ENCODE measurements at regions not wholly inside any gene's neighbourhood (a gene's known extent, or its start where the extent isn't known, plus 50 kb on each side); places are given as distances from the start of the nearest gene placed in this dataset.

DNA sequence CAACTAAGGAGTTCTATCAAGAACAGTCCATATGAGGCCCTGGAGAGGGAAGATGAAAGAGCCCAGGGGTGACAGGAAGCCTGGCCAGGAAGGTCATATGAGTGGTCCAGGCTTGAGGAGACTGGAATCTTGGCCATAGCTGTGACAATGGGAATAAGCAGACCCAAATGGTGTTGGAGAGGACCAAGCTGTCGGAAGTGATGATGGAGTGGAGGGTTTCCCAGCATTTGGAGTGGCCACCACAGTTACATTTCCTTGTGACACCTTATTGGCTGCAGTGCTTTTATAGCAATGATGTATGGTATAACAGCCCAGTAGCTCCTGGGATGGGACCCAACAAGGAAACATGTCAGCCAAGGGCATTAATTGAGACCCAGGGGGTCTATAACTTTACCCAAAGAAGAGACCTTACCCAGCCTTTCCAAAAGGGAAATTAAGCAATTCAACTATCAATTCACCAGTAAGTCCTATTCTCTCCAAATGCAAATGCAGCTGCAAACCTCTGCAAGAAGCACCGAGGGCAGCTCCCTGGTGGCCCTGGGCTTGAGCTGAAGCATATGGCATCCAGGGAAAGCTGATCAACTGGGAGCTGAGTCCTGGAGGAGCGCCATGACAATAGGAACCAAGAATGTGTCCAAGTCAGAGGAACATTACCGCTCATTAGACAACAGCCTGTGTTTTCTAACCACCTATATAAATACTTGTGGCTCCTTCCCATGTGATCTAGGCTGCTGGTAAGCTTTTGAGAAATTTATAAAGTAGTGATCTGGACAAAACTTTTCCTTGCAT lies 219.4 kb downstream of the SOD2 start:
- TF ChIP-seq, protein P1, sequence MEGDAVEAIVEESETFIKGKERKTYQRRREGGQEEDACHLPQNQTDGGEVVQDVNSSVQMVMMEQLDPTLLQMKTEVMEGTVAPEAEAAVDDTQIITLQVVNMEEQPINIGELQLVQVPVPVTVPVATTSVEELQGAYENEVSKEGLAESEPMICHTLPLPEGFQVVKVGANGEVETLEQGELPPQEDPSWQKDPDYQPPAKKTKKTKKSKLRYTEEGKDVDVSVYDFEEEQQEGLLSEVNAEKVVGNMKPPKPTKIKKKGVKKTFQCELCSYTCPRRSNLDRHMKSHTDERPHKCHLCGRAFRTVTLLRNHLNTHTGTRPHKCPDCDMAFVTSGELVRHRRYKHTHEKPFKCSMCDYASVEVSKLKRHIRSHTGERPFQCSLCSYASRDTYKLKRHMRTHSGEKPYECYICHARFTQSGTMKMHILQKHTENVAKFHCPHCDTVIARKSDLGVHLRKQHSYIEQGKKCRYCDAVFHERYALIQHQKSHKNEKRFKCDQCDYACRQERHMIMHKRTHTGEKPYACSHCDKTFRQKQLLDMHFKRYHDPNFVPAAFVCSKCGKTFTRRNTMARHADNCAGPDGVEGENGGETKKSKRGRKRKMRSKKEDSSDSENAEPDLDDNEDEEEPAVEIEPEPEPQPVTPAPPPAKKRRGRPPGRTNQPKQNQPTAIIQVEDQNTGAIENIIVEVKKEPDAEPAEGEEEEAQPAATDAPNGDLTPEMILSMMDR (IDR thresholded peaks at IDR 0.05; ENCODE audit: low read length, missing control alignments) = no peak
- DNase-seq (ENCODE audit: low read depth) = no peak
- H3K4me3 ChIP-seq (replicated peaks; ENCODE audit: low read depth, low read length) = no peak overlapping the region

DNA sequence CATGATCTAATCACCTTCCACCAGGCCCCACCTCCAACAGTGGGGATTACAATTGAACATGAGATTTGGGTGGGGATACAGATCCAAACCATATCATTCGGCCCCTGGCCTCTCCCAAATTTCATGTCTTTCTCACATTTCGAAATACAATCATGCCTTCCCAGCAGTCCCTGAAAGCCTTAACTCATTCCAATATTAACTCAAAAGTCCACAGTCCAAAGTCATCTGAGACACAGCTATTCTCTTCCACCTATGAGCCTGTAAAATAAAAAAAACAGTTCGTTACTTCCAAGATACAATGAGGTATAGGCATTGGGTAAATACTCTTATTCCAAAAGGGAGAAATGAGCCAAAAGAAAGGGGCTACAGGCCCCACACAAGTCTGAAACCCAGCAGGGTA lies 222.6 kb downstream of the SOD2 start:
- H3K4me3 ChIP-seq (replicated peaks; ENCODE audit: low read depth, low read length) = no peak overlapping the region
- TF ChIP-seq, protein P1 (IDR thresholded peaks at IDR 0.05; ENCODE audit: low read length, missing control alignments) = no peak
- DNase-seq (ENCODE audit: low read depth) = no peak

DNA sequence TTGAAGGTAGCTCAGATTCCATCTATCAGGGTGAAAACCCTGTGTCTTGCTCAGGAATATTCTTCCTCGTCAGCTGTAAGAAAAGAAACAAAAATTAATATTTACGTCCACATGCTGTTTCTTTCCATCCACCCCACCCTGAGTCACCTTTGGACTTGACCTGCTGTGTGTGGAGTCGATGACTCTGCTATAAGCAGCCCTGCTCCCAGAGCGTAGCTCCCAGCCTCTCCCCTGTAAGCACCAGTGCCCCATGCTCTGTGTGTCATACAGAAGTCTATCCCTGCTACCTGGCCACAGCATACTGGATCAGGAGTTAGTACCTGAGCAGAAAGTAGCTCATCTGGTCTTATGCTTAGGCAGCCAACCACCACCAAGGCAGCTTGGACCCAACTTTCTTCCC lies 223.6 kb downstream of the SOD2 start:
- TF ChIP-seq, protein P1 (IDR thresholded peaks at IDR 0.05; ENCODE audit: low read length, missing control alignments) = no peak
- no peak overlapping the region for H3K4me3 ChIP-seq (replicated peaks; ENCODE audit: low read depth, low read length)
- no peak for DNase-seq (ENCODE audit: low read depth)

DNA sequence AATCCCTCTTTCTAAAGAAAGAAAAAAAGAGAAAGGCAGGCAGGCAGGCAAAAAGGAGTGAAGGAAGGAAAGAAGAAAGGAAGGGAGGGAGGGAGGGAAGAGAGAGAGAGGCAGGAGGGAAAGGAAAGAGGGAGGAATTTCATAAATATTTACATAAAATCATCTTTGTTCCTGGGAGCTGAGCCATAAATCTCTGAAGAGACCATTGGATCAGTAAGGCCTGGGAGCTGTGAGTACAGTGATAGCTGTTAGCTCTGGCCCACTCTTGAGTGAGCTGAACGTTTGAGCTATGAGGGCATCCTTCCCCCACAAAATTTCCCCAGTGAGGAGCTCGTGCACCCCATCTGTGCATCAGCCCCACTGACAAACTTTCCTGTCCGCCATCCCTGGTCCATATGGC lies 224.0 kb downstream of the SOD2 start:
- no peak for DNase-seq (ENCODE audit: low read depth)
- no peak overlapping the region for H3K4me3 ChIP-seq (replicated peaks; ENCODE audit: low read depth, low read length)
- TF ChIP-seq, protein P1 (IDR thresholded peaks at IDR 0.05; ENCODE audit: low read length, missing control alignments) = no peak

DNA sequence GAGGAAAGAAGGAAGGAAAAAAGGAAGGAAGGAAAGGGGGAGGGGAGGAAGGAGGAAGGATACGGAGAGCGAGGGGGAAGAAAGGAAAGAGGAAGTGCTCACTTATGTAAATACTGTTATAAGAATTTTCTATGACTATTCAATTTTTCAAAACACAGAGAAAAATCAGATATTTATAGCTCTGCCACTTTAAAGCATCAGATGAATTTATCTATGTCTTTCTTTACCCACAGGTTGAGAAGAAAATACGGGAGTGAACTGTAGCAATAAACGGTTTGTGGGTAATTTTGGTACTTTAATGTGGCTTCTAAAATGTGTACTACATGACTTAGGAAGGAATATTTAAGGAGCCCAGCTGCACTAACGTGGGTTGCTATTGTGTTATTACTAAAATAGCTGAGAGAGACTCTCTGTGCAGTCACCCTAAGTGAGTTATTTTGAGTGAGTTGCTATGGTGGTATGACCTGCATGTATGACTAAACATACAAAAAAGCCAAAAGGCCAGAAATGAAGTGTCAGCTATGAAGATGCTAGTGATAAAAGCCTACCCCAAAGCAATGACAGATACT lies 225.5 kb downstream of the SOD2 start:
- H3K4me3 ChIP-seq (replicated peaks; ENCODE audit: low read depth, low read length) = no peak overlapping the region
- TF ChIP-seq, protein P1 (IDR thresholded peaks at IDR 0.05; ENCODE audit: low read length, missing control alignments) = no peak
- no peak for DNase-seq (ENCODE audit: low read depth)

DNA sequence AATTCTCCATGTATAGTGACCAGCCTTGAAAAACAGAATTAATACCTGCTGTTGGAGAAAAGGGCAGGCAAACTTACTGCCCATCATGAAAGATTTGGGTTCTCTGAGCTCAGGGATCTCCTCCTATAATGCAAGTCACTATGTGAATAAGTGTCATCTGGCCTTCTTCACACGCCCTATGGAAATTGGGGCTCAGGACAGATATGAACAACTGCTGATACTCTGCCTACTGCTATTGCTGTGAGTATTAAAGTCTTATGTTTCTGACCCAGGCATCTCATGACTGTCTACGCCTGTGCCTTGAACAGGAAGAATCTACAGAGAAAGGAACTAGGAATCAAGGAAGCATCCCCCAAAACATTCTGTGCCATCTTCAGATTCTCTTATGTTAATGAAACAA lies 226.1 kb downstream of the SOD2 start:
- no peak for DNase-seq (ENCODE audit: low read depth)
- no peak overlapping the region for H3K4me3 ChIP-seq (replicated peaks; ENCODE audit: low read depth, low read length)
- TF ChIP-seq, protein P1 (IDR thresholded peaks at IDR 0.05; ENCODE audit: low read length, missing control alignments) = no peak

DNA sequence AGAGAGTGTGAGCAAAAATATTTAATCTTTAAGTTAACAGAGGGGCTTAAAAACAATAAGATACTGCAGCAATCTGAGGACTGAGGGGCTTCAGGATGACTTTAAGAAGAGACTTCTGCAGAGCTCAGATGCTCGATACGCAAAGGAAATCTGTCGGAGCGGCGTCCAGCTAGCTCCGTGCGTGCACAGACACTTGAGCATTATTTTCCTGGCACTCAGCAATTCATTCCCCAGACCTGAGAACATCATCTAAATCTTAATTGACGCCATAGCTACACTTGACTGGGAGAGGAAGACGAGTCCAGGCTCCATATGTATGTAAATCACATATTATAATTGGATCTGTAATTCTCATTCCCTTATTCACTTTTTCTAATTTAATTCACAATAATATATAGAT lies 228.2 kb downstream of the SOD2 start:
- no peak for DNase-seq (ENCODE audit: low read depth)
- H3K4me3 ChIP-seq (replicated peaks; ENCODE audit: low read depth, low read length) = no peak overlapping the region
- TF ChIP-seq, protein P1 (IDR thresholded peaks at IDR 0.05; ENCODE audit: low read length, missing control alignments) = no peak
